VCaP (cell line): ENCODE measurements at regions not wholly inside any gene's neighbourhood (a gene's known extent, or its start where the extent isn't known, plus 50 kb on each side); places are given as distances from the start of the nearest gene placed in this dataset.

ENCODE experiments used
- H3K27ac ChIP-seq: fragments of 450-650 bp; 2 replicates; pipeline ENCODE4 v1.5.1; 2017
- TF ChIP-seq, protein P1 (sequence below): fragments of 450-650 bp; conservative IDR thresholded peaks from 2 replicates; pipeline ENCODE4 v1.5.1; 2017; ENCODE audit warnings: mild to moderate bottlenecking, moderate library complexity

DNA sequence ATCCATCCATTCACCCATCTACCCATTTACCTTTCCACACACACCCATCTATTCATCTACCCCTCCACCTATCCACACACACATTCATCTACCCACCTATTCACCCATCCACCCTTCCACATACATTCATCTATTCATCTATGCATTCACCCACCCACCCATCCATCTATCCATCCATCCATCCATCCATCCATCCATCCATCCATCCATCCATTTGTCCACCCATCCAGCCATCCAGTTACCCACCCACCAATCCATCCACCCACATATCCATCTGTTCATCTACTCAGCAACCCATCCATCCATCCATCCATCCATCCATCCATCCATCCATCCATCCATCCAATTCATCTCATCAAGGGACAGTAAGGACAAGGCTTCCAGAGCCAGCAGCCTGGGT is 74.0 kb downstream of the INHBB start:
- H3K27ac ChIP-seq = no peak overlapping the region
- TF ChIP-seq, protein P1, sequence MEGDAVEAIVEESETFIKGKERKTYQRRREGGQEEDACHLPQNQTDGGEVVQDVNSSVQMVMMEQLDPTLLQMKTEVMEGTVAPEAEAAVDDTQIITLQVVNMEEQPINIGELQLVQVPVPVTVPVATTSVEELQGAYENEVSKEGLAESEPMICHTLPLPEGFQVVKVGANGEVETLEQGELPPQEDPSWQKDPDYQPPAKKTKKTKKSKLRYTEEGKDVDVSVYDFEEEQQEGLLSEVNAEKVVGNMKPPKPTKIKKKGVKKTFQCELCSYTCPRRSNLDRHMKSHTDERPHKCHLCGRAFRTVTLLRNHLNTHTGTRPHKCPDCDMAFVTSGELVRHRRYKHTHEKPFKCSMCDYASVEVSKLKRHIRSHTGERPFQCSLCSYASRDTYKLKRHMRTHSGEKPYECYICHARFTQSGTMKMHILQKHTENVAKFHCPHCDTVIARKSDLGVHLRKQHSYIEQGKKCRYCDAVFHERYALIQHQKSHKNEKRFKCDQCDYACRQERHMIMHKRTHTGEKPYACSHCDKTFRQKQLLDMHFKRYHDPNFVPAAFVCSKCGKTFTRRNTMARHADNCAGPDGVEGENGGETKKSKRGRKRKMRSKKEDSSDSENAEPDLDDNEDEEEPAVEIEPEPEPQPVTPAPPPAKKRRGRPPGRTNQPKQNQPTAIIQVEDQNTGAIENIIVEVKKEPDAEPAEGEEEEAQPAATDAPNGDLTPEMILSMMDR = no peak

GRCh38 chr2:120421126-120421829 is 75.3 kb downstream of the INHBB start:
- peak overlapping the region; percentile 81 for H3K27ac ChIP-seq
- TF ChIP-seq, protein P1 = no peak

DNA sequence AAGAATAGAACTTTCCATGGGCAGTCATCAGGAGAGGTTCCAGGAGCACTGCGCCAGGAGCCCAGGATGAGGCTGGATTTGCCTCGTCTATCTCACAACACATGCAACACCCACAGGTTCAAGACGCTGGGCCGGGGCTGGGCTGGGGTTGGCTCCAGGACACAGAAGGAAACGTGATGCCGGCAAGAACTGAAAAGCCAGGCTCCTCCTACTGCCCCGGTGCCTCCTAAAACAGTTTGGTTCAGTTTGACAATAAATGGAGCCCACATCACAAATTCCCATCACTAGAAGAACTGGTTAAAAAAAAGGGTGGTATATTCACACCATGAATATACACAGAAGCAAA is 75.9 kb downstream of the INHBB start:
- peak overlapping the region; percentile 81 for H3K27ac ChIP-seq
- TF ChIP-seq, protein P1 = no peak

DNA sequence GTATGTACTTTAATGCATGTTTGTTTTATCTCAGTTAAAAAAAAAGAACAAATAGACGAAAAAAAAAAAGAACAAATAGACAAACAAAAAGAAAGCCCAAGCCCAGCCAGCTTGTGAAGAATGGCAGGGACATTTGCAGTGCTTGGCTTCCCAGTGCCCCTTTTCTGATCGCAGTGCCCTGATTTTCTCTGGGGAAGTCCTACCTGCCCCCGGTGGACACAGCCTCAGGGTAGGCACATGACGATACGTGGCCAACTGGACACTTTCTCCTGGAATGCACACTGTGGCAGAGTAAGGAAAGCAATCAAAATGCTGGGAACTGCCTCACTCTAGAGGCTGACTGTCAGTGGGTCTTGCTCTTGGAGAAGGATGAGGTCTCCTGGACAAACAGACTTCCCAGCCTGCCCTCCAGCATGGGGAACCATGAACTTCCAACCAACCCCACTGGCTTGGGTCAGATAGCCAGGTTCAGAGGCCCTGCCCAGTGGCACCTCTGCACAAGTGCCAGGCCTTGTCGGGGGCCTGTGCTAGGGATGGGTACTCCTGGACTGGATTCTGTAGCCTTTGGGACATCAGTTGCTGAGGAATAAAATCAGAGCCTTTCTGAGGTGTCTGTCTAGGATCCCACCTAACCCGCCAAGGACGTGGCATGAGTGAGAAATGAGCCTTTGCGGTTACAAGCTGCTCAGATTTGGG is 76.7 kb downstream of the INHBB start:
- H3K27ac ChIP-seq = peak overlapping the region; percentile 81
- TF ChIP-seq, protein P1 = no peak

DNA sequence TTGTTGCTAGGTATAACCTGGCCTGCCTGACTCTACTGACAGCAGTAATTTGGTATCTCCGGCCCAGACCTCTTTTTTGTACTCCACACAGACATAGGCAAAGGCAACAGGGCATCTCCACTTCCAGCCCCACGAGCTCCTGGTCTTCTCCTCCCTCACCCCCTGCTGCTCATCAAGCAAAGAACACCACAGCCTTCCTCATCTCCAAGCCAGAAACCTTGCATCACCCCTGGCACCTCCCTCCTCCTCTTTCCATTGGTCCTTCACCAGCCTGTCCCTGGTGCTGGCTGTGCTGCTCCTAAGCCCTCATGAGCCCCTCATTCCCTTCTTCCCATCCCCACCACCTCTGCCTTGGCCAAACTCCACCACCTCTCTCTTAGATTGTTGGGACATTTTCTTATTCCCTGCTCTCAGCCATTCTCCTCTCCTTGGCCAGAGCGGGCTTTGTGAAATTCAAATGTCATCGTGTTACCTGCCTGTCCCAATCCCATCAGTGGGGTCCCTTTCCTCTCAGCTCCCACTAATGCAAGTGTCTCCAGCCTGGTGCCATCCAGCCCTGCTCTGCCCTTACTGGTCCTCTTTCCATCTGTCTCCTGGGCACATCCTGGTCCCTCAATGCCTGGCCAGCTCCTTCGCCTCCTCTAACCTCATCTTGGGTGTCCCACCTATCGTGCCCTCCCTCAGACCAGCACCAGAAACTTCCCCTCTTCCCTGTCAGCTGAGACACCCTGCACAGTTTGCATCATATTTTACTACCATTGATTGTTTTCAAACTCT is 77.4 kb downstream of the INHBB start:
- TF ChIP-seq, protein P1 = no peak
- peak overlapping the region; percentile 81 for H3K27ac ChIP-seq

GRCh38 chr2:120424274-120424796 is 78.4 kb downstream of the INHBB start:
- no peak overlapping the region for H3K27ac ChIP-seq
- TF ChIP-seq, protein P1 = no peak

- H3K27ac ChIP-seq = no peak overlapping the region
- TF ChIP-seq, protein P1 = no peak
Measured at GRCh38 chr2:120425014-120425413, 79.1 kb downstream of the INHBB start.
